Naive B cell (primary cell): ENCODE measurements at regions not wholly inside any gene's neighbourhood (a gene's known extent, or its start where the extent isn't known, plus 50 kb on each side); places are given as distances from the start of the nearest gene placed in this dataset.
A peak's percentile ranks its signal among the peaks of the same experiment; 100 is the strongest.

Source experiments
- ATAC-seq, 2 donors: fragments of 150-1000 bp; cut with Tn5 transposase; 2 replicates each; pipeline ENCODE4 v1.10.0; 2021; ENCODE audit warnings: low read depth in 2 of 2, mild to moderate bottlenecking in 2 of 2, moderate library complexity in 2 of 2
- DNase-seq: peaks from one replicate; pipeline ENCODE4 v3.0.0; 2022
- H3K27ac Mint-ChIP-seq, 6 donors: one replicate each; pipeline ENCODE4 v1.8.0; 2020 to 2022; ENCODE audit warnings: mild to moderate bottlenecking in 6 of 6, mixed read lengths in 6 of 6, moderate library complexity in 5 of 6, inconsistent platforms in 2 of 6
- H3K27me3 Mint-ChIP-seq, 3 donors: one replicate each; pipeline ENCODE4 v1.8.0; 2021 to 2022; ENCODE audit warnings: mixed read lengths in 3 of 3, mild to moderate bottlenecking in 1 of 3
- H3K36me3 Mint-ChIP-seq, 2 donors: one replicate each; pipeline ENCODE4 v1.8.0; 2020 to 2022; ENCODE audit warnings: mixed read lengths in 2 of 2, inconsistent platforms in 1 of 2, mild to moderate bottlenecking in 1 of 2
- H3K4me1 Mint-ChIP-seq, 3 donors: one replicate each; pipeline ENCODE4 v1.8.0; 2020 to 2022; ENCODE audit warnings: mixed read lengths in 3 of 3, inconsistent platforms in 1 of 3, mild to moderate bottlenecking in 1 of 3, moderate library complexity in 1 of 3
- H3K4me3 Mint-ChIP-seq, 8 donors: one replicate each; pipeline ENCODE4 v1.8.0; 2020 to 2022; ENCODE audit warnings: mild to moderate bottlenecking in 8 of 8, mixed read lengths in 8 of 8, moderate library complexity in 8 of 8, inconsistent platforms in 2 of 8
- H3K9me3 Mint-ChIP-seq, 7 donors: one replicate each; pipeline ENCODE4 v1.8.0; 2020 to 2022; ENCODE audit warnings: mixed read lengths in 7 of 7, mild to moderate bottlenecking in 5 of 7, inconsistent platforms in 2 of 7, moderate library complexity in 1 of 7

GRCh38 chr18:37948471-37948870 lies 382.9 kb upstream of the CELF4 start:
- ATAC-seq = no peak
- Mint-ChIP-seq H3K9me3 (peaks cover 0 to 12% (median 4%) of the 10 kb centered on the region in 7 donors), H3K36me3 (no peaks in the 10 kb centered on the region)

GRCh38 chr18:37946324-37946723 lies 380.7 kb upstream of the CELF4 start:
- peaks cover 0 to 12% (median 2%) of the 10 kb centered on the region in 7 donors for H3K9me3 Mint-ChIP-seq
- no peak for ATAC-seq
- no peaks in the 10 kb centered on the region for H3K36me3 Mint-ChIP-seq
- no peaks in the 10 kb centered on the region for H3K4me1 Mint-ChIP-seq
- H3K27ac Mint-ChIP-seq = no peak overlapping the region
- no peak for DNase-seq
- H3K27me3 Mint-ChIP-seq = no peaks in the 10 kb centered on the region
- H3K4me3 Mint-ChIP-seq = no peak overlapping the region

More at GRCh38 chr18:37948471-37948870, 382.9 kb upstream of the CELF4 start:
- no peaks in the 10 kb centered on the region for H3K27me3 Mint-ChIP-seq
- no peak for DNase-seq
- no peak overlapping the region for H3K27ac Mint-ChIP-seq
- no peak overlapping the region for H3K4me3 Mint-ChIP-seq
- H3K4me1 Mint-ChIP-seq = no peaks in the 10 kb centered on the region

GRCh38 chr18:37944700-37945270 lies 379.2 kb upstream of the CELF4 start:
- Mint-ChIP-seq H3K27me3 (no peaks in the 10 kb centered on the region), H3K9me3 (peaks cover 0 to 10% (median 3%) of the 10 kb centered on the region in 7 donors), H3K4me3 (no peak overlapping the region), H3K4me1 (no peaks in the 10 kb centered on the region), H3K36me3 (no peaks in the 10 kb centered on the region), H3K27ac (no peak overlapping the region)
- DNase-seq (no peak), ATAC-seq (no peak)

- H3K36me3 Mint-ChIP-seq = no peaks in the 10 kb centered on the region
- no peak overlapping the region for H3K4me3 Mint-ChIP-seq
- H3K4me1 Mint-ChIP-seq = no peaks in the 10 kb centered on the region
- no peak overlapping the region for H3K27ac Mint-ChIP-seq
- DNase-seq = no peak
- peaks cover 6 to 15% (median 10%) of the 10 kb centered on the region in 7 donors for H3K9me3 Mint-ChIP-seq
- no peak for ATAC-seq
- no peaks in the 10 kb centered on the region for H3K27me3 Mint-ChIP-seq
These were observed 371.7 kb upstream of the CELF4 start for GRCh38 chr18:37937287-37937686.

- no peak for ATAC-seq
- H3K9me3 Mint-ChIP-seq = peaks cover 6 to 15% (median 13%) of the 10 kb centered on the region in 7 donors
- no peaks in the 10 kb centered on the region for H3K27me3 Mint-ChIP-seq
- H3K36me3 Mint-ChIP-seq = no peaks in the 10 kb centered on the region
- no peak overlapping the region for H3K27ac Mint-ChIP-seq
- H3K4me1 Mint-ChIP-seq = no peaks in the 10 kb centered on the region
- DNase-seq = no peak
- H3K4me3 Mint-ChIP-seq = no peak overlapping the region
These were observed 369.5 kb upstream of the CELF4 start for GRCh38 chr18:37935086-37935485.

- ATAC-seq = no peak
- H3K4me3 Mint-ChIP-seq = no peak overlapping the region
These were observed 365.0 kb upstream of the CELF4 start for GRCh38 chr18:37930640-37931039.

GRCh38 chr18:37922162-37922561 lies 356.6 kb upstream of the CELF4 start:
- H3K4me1 Mint-ChIP-seq = no peaks in the 10 kb centered on the region
- peak overlapping the region in 1 of 6 donors; percentile 59 for H3K27ac Mint-ChIP-seq
- H3K36me3 Mint-ChIP-seq = no peaks in the 10 kb centered on the region
- H3K4me3 Mint-ChIP-seq = no peak overlapping the region
- H3K9me3 Mint-ChIP-seq = peaks cover 0 to 4% (median 0%) of the 10 kb centered on the region in 7 donors
- no peak for ATAC-seq
- no peak for DNase-seq
- H3K27me3 Mint-ChIP-seq = no peaks in the 10 kb centered on the region

More at GRCh38 chr18:37930640-37931039, 365.0 kb upstream of the CELF4 start:
- no peaks in the 10 kb centered on the region for H3K27me3 Mint-ChIP-seq
- H3K9me3 Mint-ChIP-seq = peaks cover 0 to 13% (median 4%) of the 10 kb centered on the region in 7 donors
- H3K4me1 Mint-ChIP-seq = no peaks in the 10 kb centered on the region
- DNase-seq = no peak
- H3K27ac Mint-ChIP-seq = no peak overlapping the region
- no peaks in the 10 kb centered on the region for H3K36me3 Mint-ChIP-seq

- H3K9me3 Mint-ChIP-seq = peaks cover 0 to 4% (median 3%) of the 10 kb centered on the region in 7 donors
- no peaks in the 10 kb centered on the region for H3K36me3 Mint-ChIP-seq
- no peaks in the 10 kb centered on the region for H3K4me1 Mint-ChIP-seq
- no peak overlapping the region for H3K27ac Mint-ChIP-seq
- H3K4me3 Mint-ChIP-seq = no peak overlapping the region
- DNase-seq (no peak), ATAC-seq (no peak)
- H3K27me3 Mint-ChIP-seq = no peaks in the 10 kb centered on the region
These were observed 355.3 kb upstream of the CELF4 start for GRCh38 chr18:37920865-37921264.

GRCh38 chr18:37913051-37913450 lies 347.5 kb upstream of the CELF4 start:
- DNase-seq (no peak), ATAC-seq (no peak)
- no peak overlapping the region for H3K4me3 Mint-ChIP-seq
- no peak overlapping the region for H3K27ac Mint-ChIP-seq
- H3K36me3 Mint-ChIP-seq = no peaks in the 10 kb centered on the region
- no peaks in the 10 kb centered on the region for H3K4me1 Mint-ChIP-seq
- peaks cover 0 to 10% (median 0%) of the 10 kb centered on the region in 7 donors for H3K9me3 Mint-ChIP-seq
- no peaks in the 10 kb centered on the region for H3K27me3 Mint-ChIP-seq

GRCh38 chr18:37902344-37902743 lies 336.7 kb upstream of the CELF4 start:
- H3K4me1 Mint-ChIP-seq = no peaks in the 10 kb centered on the region
- ATAC-seq (no peak), DNase-seq (no peak)
- H3K27ac Mint-ChIP-seq = no peak overlapping the region
- H3K27me3 Mint-ChIP-seq = no peaks in the 10 kb centered on the region
- no peak overlapping the region for H3K4me3 Mint-ChIP-seq
- peaks cover 0 to 18% (median 4%) of the 10 kb centered on the region in 7 donors for H3K9me3 Mint-ChIP-seq
- no peaks in the 10 kb centered on the region for H3K36me3 Mint-ChIP-seq

GRCh38 chr18:37900326-37900725 lies 334.7 kb upstream of the CELF4 start:
- Mint-ChIP-seq H3K4me1 (no peaks in the 10 kb centered on the region), H3K36me3 (no peaks in the 10 kb centered on the region), H3K9me3 (peaks cover 0 to 11% (median 2%) of the 10 kb centered on the region in 7 donors), H3K27me3 (no peaks in the 10 kb centered on the region), H3K27ac (no peak overlapping the region), H3K4me3 (no peak overlapping the region)
- DNase-seq (no peak), ATAC-seq (no peak)

GRCh38 chr18:37889963-37890362 lies 324.4 kb upstream of the CELF4 start:
- DNase-seq (no peak), ATAC-seq (no peak)
- H3K4me1 Mint-ChIP-seq = no peaks in the 10 kb centered on the region
- no peak overlapping the region for H3K4me3 Mint-ChIP-seq
- no peak overlapping the region for H3K27ac Mint-ChIP-seq
- no peaks in the 10 kb centered on the region for H3K27me3 Mint-ChIP-seq
- peaks cover 0 to 15% (median 3%) of the 10 kb centered on the region in 7 donors for H3K9me3 Mint-ChIP-seq
- no peaks in the 10 kb centered on the region for H3K36me3 Mint-ChIP-seq

GRCh38 chr18:37874721-37875120 lies 309.1 kb upstream of the CELF4 start:
- no peaks in the 10 kb centered on the region for H3K27me3 Mint-ChIP-seq
- no peaks in the 10 kb centered on the region for H3K4me1 Mint-ChIP-seq
- peak overlapping the region in 1 of 6 donors; percentile 39 for H3K27ac Mint-ChIP-seq
- no peak for DNase-seq
- no peak for ATAC-seq
- peaks cover 2 to 7% (median 4%) of the 10 kb centered on the region in 7 donors for H3K9me3 Mint-ChIP-seq
- H3K4me3 Mint-ChIP-seq = no peak overlapping the region
- no peaks in the 10 kb centered on the region for H3K36me3 Mint-ChIP-seq

GRCh38 chr18:37873416-37873815 lies 307.8 kb upstream of the CELF4 start:
- no peak overlapping the region for H3K4me3 Mint-ChIP-seq
- no peak for DNase-seq
- no peaks in the 10 kb centered on the region for H3K27me3 Mint-ChIP-seq
- no peaks in the 10 kb centered on the region for H3K4me1 Mint-ChIP-seq
- no peaks in the 10 kb centered on the region for H3K36me3 Mint-ChIP-seq
- no peak overlapping the region for H3K27ac Mint-ChIP-seq
- no peak for ATAC-seq
- peaks cover 2 to 7% (median 4%) of the 10 kb centered on the region in 7 donors for H3K9me3 Mint-ChIP-seq

- Mint-ChIP-seq H3K27ac (no peak overlapping the region), H3K4me1 (no peaks in the 10 kb centered on the region), H3K9me3 (peaks cover 0 to 7% (median 3%) of the 10 kb centered on the region in 7 donors), H3K27me3 (no peaks in the 10 kb centered on the region), H3K36me3 (no peaks in the 10 kb centered on the region), H3K4me3 (no peak overlapping the region)
- ATAC-seq (no peak), DNase-seq (no peak)
These were observed 307.0 kb upstream of the CELF4 start for GRCh38 chr18:37872562-37872961.
